Thoracic aorta (tissue), 2 donors: ENCODE measurements at regions not wholly inside any gene's neighbourhood (a gene's known extent, or its start where the extent isn't known, plus 50 kb on each side); places are given as distances from the start of the nearest gene placed in this dataset.

Experiments
- ATAC-seq: fragments of 150-250 bp; one replicate; pipeline ENCODE4 v1.8.0; 2017; ENCODE audit warnings: low read depth; ENCODE audit not compliant: insufficient number of reproducible peaks, low FRiP score
- DNase-seq: peaks from one replicate; pipeline ENCODE4 v3.0.0-alpha.2; 2020; ENCODE audit warnings: low spot score
- H3K27ac ChIP-seq, 2 donors: fragments of 200-600 bp; sonication (generic); 1 replicate in 1 of 2; 2 replicates in 1 of 2; pipeline ENCODE4 v1.5.1; 2016; ENCODE audit warnings: mild to moderate bottlenecking in 2 of 2, moderate library complexity in 2 of 2
- H3K27me3 ChIP-seq: fragments of 200-600 bp; sonication (generic); replicated peaks from 2 replicates; pipeline ENCODE4 v1.6.0; 2016; ENCODE audit warnings: mild to moderate bottlenecking; ENCODE audit not compliant: insufficient read depth
- H3K36me3 ChIP-seq: fragments of 200-600 bp; sonication (generic); one replicate; pipeline ENCODE4 v1.5.1; 2016
- H3K4me1 ChIP-seq, 2 donors: fragments of 200-600 bp; sonication (generic); 1 replicate in 1 of 2; 2 replicates in 1 of 2; pipeline versions ENCODE4 v1.5.1 to v1.6.0; 2016; ENCODE audit warnings: low read depth in 2 of 2, mild to moderate bottlenecking in 1 of 2; ENCODE audit not compliant: control insufficient read depth in 1 of 2
- H3K4me3 ChIP-seq: fragments of 200-600 bp; sonication (generic); 2 replicates; pipeline ENCODE4 v1.5.1; 2016; ENCODE audit warnings: mild to moderate bottlenecking
- H3K9me3 ChIP-seq: fragments of 200-600 bp; sonication (generic); 2 replicates; pipeline ENCODE4 v1.5.1; 2016
- TF ChIP-seq, protein P1 (sequence below): fragments of 200-600 bp; sonication (generic); IDR thresholded peaks from one replicate; pipeline ENCODE4 v1.5.1; 2019; ENCODE audit warnings: antibody characterized with exemption

DNA sequence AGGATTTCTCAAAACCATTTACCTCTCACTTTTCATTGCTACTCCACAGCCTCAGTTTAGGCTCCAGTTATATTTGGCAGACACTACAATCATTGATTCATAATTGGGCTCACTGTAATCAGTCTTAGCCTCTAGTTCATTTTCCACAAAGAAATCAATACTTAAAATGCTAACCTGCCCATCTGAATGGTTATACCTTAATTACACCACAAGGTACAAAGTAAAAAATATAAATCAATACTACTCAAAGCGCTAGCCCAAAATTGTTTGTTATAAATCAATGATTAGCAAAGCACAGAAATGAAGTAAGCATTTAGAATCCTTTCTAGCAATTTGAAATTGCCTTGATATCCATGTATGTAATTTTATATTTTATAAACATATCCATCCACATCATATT, 222.6 kb upstream of the NDST3 start:
- no peaks in the 10 kb centered on the region for H3K4me1 ChIP-seq
- H3K27ac ChIP-seq = no peak overlapping the region
- H3K4me3 ChIP-seq = no peak overlapping the region
- no peak for DNase-seq
- H3K9me3 ChIP-seq = no peaks in the 10 kb centered on the region
- no peaks in the 10 kb centered on the region for H3K27me3 ChIP-seq
- no peaks in the 10 kb centered on the region for H3K36me3 ChIP-seq
- no peak for ATAC-seq
- TF ChIP-seq, protein P1, sequence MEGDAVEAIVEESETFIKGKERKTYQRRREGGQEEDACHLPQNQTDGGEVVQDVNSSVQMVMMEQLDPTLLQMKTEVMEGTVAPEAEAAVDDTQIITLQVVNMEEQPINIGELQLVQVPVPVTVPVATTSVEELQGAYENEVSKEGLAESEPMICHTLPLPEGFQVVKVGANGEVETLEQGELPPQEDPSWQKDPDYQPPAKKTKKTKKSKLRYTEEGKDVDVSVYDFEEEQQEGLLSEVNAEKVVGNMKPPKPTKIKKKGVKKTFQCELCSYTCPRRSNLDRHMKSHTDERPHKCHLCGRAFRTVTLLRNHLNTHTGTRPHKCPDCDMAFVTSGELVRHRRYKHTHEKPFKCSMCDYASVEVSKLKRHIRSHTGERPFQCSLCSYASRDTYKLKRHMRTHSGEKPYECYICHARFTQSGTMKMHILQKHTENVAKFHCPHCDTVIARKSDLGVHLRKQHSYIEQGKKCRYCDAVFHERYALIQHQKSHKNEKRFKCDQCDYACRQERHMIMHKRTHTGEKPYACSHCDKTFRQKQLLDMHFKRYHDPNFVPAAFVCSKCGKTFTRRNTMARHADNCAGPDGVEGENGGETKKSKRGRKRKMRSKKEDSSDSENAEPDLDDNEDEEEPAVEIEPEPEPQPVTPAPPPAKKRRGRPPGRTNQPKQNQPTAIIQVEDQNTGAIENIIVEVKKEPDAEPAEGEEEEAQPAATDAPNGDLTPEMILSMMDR = no peak

DNA sequence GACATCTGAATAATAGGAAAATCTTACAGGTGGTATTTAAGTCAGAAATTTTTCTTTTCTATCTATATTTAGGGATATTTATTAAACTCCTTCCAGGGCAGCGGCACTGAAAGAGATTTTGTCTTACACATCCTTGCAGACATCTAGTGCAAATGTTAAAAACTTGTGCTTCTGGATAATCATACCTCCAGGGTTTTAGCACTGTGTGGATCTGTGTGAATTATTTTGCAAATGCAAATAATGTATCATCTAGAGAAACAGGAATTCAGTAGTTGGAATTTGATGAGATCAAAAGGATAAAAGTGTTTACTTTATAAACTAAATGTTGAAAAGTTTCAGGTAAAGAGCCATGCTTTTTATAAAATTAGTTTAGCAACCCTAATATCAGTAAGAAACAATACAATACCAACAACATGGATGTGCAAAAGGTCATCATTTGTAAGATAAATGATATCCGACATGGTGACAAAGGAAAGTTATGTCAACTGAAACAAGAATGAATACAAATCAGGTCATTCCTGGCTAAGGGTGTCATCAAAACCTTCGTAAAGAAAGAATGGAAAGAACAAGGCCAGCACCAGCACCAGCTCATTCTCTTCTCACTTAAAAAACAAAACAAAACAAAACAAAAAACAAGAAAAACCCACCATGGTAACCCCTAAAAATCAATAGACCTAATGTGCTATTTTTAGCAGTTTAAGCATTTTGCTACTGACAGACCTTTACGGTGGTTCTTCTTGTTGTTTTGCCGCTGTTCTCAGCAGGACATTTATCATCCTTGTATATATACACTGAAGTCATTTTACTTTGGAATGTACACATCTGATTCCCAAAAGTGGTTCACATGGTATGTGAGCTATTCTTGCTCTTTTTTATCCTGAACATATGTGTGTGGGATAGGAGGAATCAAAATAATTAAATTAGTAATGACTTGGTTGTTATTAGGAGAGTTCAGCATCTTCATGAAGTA, 219.7 kb upstream of the NDST3 start:
- no peak for ATAC-seq
- no peak for DNase-seq
- H3K27ac ChIP-seq = no peak overlapping the region
- no peaks in the 10 kb centered on the region for H3K9me3 ChIP-seq
- H3K36me3 ChIP-seq = no peaks in the 10 kb centered on the region
- no peaks in the 10 kb centered on the region for H3K4me1 ChIP-seq
- H3K27me3 ChIP-seq = no peaks in the 10 kb centered on the region
- no peak overlapping the region for H3K4me3 ChIP-seq
- TF ChIP-seq, protein P1 = no peak

DNA sequence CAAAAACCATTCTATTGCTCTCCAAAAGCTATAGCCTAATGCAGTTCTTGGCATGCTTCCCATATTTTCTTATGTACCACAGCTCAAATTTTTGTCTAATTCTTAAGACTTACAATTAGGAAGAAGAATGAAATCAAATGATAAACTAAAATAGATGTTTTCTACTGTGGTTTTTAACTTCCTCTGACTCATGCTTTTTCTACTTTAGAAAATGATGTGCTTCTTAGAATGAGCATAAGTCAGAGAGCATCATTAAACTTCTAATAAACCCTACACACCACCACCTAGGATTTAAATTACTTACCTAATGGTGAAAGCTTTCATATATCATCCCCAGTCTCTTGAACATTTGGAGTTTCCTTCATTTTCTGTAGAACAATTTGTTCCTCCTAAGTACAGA, 217.0 kb upstream of the NDST3 start:
- Histone ChIP-seq H3K4me3 (no peak overlapping the region), H3K27me3 (no peaks in the 10 kb centered on the region), H3K36me3 (no peaks in the 10 kb centered on the region), H3K27ac (no peak overlapping the region), H3K4me1 (no peaks in the 10 kb centered on the region), H3K9me3 (no peaks in the 10 kb centered on the region)
- ATAC-seq (no peak), DNase-seq (no peak)
- TF ChIP-seq, protein P1 = no peak

DNA sequence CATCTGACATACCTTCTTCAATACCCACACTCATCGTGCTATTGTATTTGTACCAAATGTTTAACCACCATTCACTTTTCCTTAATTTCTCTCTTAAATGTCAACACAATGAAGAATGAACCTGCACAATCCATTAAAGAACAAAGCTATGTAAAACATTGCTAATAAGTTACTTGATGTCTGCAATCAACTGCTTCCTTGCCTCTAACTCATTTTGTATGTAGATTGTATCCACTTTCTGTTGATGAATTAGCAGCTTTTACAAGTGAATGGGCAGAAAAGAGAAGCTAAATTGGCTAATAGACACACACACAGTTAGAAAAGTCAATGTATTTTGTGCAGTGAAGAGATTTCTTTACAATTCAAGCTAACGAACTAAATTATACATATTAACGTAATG, 212.5 kb upstream of the NDST3 start:
- H3K4me1 ChIP-seq = no peaks in the 10 kb centered on the region
- TF ChIP-seq, protein P1 = no peak
- H3K36me3 ChIP-seq = no peaks in the 10 kb centered on the region
- H3K27me3 ChIP-seq = no peaks in the 10 kb centered on the region
- ATAC-seq = no peak
- H3K27ac ChIP-seq = no peak overlapping the region
- DNase-seq = no peak
- H3K4me3 ChIP-seq = no peak overlapping the region
- no peaks in the 10 kb centered on the region for H3K9me3 ChIP-seq

DNA sequence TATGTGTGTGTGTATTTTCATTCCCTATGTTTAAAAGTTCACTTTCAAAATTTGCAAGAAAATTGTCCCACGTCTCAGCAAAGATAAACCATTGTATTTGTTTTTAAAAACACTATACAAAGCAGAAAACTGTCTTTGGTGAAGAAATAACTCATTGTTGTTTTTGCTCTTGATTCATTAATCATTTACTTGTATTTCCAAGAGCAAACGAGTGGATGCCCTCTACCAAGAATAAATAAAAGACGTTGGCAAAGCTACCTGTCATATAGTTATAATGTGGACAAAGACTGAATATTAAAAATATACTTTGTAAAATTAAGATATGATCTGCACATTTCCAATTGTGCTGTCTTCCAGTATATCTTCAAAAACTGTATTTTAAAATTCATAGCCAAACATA, 210.9 kb upstream of the NDST3 start:
- DNase-seq (no peak), ATAC-seq (no peak)
- H3K27ac ChIP-seq = no peak overlapping the region
- H3K36me3 ChIP-seq = no peaks in the 10 kb centered on the region
- TF ChIP-seq, protein P1 = no peak
- no peaks in the 10 kb centered on the region for H3K9me3 ChIP-seq
- no peaks in the 10 kb centered on the region for H3K4me1 ChIP-seq
- H3K4me3 ChIP-seq = no peak overlapping the region
- H3K27me3 ChIP-seq = no peaks in the 10 kb centered on the region
